Stimulated activated CD8-positive, alpha-beta memory T cell treated with anti-CD3 and anti-CD28 coated beads, Interleukin-7, amount 100 ng/mL, for 4 hours (primary cell): ENCODE measurements at regions not wholly inside any gene's neighbourhood (a gene's known extent, or its start where the extent isn't known, plus 50 kb on each side); places are given as distances from the start of the nearest gene placed in this dataset.
"Not testable (repeated sequence)": the region's sequence is repeated elsewhere in the genome, so short reads cannot be mapped to it uniquely, and the experiment has no call there.

Experiments used
- DNase-seq, 2 donors: peaks; one replicate each; pipeline ENCODE4 v3.0.0-alpha.2; 2020; ENCODE audit warnings: low read depth in 2 of 2

- no peak for DNase-seq
Measured at GRCh38 chr11:95435628-95436353, 204.8 kb upstream of the SESN3 start.

GRCh38 chr11:95435192-95435591, 204.2 kb upstream of the SESN3 start:
- no peak for DNase-seq

- DNase-seq: no peak
Measured at GRCh38 chr11:95434489-95435057, 203.6 kb upstream of the SESN3 start.

GRCh38 chr11:95434009-95434408, 203.0 kb upstream of the SESN3 start:
- no peak for DNase-seq

GRCh38 chr11:95432714-95433503, 201.9 kb upstream of the SESN3 start:
- DNase-seq: no peak

GRCh38 chr11:95429376-95429907, 198.4 kb upstream of the SESN3 start:
- no peak for DNase-seq

GRCh38 chr11:95426823-95427462, 195.9 kb upstream of the SESN3 start:
- no peak for DNase-seq

- DNase-seq: no peak
Measured at GRCh38 chr11:95419915-95420314, 188.9 kb upstream of the SESN3 start.

- no peak for DNase-seq
Measured at GRCh38 chr11:95418916-95419315, 187.9 kb upstream of the SESN3 start.

GRCh38 chr11:95417832-95418231, 186.8 kb upstream of the SESN3 start:
- no peak for DNase-seq

- DNase-seq: no peak
Measured at GRCh38 chr11:95415837-95416304, 184.9 kb upstream of the SESN3 start.

- DNase-seq: no peak
Measured at GRCh38 chr11:95414217-95414616, 183.2 kb upstream of the SESN3 start.

- no peak for DNase-seq
Measured at GRCh38 chr11:95413761-95414160, 182.8 kb upstream of the SESN3 start.

- DNase-seq: no peak
Measured at GRCh38 chr11:95413021-95413420, 182.0 kb upstream of the SESN3 start.

- DNase-seq: no peak
Measured at GRCh38 chr11:95412074-95412473, 181.1 kb upstream of the SESN3 start.

- DNase-seq: not testable (repeated sequence)
Measured at GRCh38 chr11:95410707-95411106, 179.7 kb upstream of the SESN3 start.

- no peak for DNase-seq
Measured at GRCh38 chr11:95406271-95406670, 175.3 kb upstream of the SESN3 start.

- DNase-seq: no peak
Measured at GRCh38 chr11:95404370-95404769, 173.4 kb upstream of the SESN3 start.

- no peak for DNase-seq
Measured at GRCh38 chr11:95398437-95399112, 167.6 kb upstream of the SESN3 start.

- no peak for DNase-seq
Measured at GRCh38 chr11:95392644-95393043, 161.6 kb upstream of the SESN3 start.

GRCh38 chr11:95389427-95389826, 158.4 kb upstream of the SESN3 start:
- DNase-seq: no peak
